ENCODE measurements at regions not wholly inside any gene's neighbourhood (a gene's known extent, or its start where the extent isn't known, plus 50 kb on each side); places are given as distances from the start of the nearest gene placed in this dataset.
A peak's percentile ranks its signal among the peaks of the same experiment; 100 is the strongest.

DNA sequence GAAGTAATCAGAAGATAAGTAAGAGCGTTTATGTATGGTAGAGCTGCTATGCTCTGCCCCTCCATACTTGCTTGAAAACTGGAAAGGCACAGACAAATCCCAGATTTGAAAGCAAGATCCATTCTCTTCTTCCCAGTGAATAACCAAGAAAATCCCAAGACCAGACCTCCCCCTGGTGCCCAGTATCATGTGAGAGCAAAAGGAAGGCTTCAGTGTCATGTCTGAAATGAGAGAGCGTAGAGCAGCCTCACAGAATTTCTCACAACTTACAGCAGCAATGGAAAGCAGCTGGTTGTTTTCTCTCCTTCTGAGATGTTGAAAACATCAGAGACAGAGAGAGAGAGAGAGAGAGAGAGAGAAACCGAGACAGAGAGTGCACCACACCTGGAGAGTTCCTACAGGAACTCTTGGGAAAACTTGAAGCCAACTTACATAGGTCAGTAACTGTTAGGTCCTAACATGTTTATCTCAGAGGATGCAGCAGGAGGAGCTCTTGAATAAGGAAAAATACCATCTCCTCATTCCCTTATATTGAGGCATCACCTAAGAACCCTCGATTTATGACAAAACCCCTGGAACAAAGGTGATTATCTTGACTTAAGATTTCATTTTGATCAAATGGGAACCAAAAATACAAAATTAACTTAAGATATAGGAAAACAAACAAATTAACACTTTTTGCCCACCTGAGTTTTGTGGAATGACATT, 273.3 kb downstream of the NSUN3 start:
- TF ChIP-seq EZH2 (IDR thresholded peaks at IDR 0.05; ENCODE audit: borderline replicate concordance, insufficient read depth, low read length, poor library complexity, severe bottlenecking): no peak
- TF ChIP-seq, protein P1, sequence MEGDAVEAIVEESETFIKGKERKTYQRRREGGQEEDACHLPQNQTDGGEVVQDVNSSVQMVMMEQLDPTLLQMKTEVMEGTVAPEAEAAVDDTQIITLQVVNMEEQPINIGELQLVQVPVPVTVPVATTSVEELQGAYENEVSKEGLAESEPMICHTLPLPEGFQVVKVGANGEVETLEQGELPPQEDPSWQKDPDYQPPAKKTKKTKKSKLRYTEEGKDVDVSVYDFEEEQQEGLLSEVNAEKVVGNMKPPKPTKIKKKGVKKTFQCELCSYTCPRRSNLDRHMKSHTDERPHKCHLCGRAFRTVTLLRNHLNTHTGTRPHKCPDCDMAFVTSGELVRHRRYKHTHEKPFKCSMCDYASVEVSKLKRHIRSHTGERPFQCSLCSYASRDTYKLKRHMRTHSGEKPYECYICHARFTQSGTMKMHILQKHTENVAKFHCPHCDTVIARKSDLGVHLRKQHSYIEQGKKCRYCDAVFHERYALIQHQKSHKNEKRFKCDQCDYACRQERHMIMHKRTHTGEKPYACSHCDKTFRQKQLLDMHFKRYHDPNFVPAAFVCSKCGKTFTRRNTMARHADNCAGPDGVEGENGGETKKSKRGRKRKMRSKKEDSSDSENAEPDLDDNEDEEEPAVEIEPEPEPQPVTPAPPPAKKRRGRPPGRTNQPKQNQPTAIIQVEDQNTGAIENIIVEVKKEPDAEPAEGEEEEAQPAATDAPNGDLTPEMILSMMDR (IDR thresholded peaks at IDR 0.05; ENCODE audit: poor library complexity, severe bottlenecking): peak; percentile 69
- no peak for TF ChIP-seq EP300 (conservative IDR thresholded peaks at IDR 0.05; ENCODE audit: poor library complexity, severe bottlenecking)
- TF ChIP-seq RAD21 (conservative IDR thresholded peaks at IDR 0.05): peak; percentile 79
- TF ChIP-seq, protein P2, sequence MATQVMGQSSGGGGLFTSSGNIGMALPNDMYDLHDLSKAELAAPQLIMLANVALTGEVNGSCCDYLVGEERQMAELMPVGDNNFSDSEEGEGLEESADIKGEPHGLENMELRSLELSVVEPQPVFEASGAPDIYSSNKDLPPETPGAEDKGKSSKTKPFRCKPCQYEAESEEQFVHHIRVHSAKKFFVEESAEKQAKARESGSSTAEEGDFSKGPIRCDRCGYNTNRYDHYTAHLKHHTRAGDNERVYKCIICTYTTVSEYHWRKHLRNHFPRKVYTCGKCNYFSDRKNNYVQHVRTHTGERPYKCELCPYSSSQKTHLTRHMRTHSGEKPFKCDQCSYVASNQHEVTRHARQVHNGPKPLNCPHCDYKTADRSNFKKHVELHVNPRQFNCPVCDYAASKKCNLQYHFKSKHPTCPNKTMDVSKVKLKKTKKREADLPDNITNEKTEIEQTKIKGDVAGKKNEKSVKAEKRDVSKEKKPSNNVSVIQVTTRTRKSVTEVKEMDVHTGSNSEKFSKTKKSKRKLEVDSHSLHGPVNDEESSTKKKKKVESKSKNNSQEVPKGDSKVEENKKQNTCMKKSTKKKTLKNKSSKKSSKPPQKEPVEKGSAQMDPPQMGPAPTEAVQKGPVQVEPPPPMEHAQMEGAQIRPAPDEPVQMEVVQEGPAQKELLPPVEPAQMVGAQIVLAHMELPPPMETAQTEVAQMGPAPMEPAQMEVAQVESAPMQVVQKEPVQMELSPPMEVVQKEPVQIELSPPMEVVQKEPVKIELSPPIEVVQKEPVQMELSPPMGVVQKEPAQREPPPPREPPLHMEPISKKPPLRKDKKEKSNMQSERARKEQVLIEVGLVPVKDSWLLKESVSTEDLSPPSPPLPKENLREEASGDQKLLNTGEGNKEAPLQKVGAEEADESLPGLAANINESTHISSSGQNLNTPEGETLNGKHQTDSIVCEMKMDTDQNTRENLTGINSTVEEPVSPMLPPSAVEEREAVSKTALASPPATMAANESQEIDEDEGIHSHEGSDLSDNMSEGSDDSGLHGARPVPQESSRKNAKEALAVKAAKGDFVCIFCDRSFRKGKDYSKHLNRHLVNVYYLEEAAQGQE (IDR thresholded peaks at IDR 0.05; ENCODE audit: borderline replicate concordance): no peak
- no peak for TF ChIP-seq POLR2AphosphoS5 (IDR thresholded peaks at IDR 0.05)
